PC-3 (cell line): ENCODE measurements at regions not wholly inside any gene's neighbourhood (a gene's known extent, or its start where the extent isn't known, plus 50 kb on each side); places are given as distances from the start of the nearest gene placed in this dataset.
"Not testable (repeated sequence)": the region's sequence is repeated elsewhere in the genome, so short reads cannot be mapped to it uniquely, and the experiment has no call there.

Source experiments
- EZH2 ChIP-seq: fragments of 300-600 bp; sonication (generic); IDR thresholded peaks from one replicate; pipeline ENCODE4 v1.6.1; 2017; ENCODE audit warnings: antibody characterized with exemption, mild to moderate bottlenecking, low read length; ENCODE audit not compliant: unreplicated experiment
- EZH2phosphoT487 ChIP-seq: fragments of 300-600 bp; sonication (generic); IDR thresholded peaks from 2 replicates; pipeline ENCODE4 v1.6.1; 2018; ENCODE audit warnings: mild to moderate bottlenecking, antibody characterized with exemption, low read length, borderline replicate concordance
- TF ChIP-seq, protein P1 (sequence below): fragments of 300-600 bp; sonication (generic); conservative IDR thresholded peaks from 2 replicates; pipeline ENCODE4 v1.5.1; 2017; ENCODE audit warnings: antibody characterized with exemption, low read depth, mild to moderate bottlenecking, low read length

DNA sequence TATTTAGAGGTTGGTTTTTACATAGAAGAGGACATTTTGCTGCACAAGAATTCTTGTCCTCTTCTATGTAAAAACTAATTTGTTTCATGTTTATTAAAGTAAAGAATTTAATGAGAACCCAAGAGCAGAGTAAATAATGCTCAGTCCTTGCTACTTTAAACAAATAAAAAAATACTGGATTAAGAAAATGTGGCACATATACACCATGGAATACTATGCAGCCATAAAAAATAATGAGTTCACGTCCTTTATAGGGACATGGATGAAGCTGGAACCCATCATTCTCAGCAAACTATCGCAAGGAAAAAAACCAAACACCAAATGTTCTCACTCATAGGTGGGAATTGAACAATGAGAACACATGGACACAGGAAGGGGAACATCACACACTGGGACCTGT lies 643.6 kb downstream of the NR2F1-AS1 start:
- TF ChIP-seq EZH2phosphoT487, EZH2: not testable (repeated sequence)
- TF ChIP-seq, protein P1, sequence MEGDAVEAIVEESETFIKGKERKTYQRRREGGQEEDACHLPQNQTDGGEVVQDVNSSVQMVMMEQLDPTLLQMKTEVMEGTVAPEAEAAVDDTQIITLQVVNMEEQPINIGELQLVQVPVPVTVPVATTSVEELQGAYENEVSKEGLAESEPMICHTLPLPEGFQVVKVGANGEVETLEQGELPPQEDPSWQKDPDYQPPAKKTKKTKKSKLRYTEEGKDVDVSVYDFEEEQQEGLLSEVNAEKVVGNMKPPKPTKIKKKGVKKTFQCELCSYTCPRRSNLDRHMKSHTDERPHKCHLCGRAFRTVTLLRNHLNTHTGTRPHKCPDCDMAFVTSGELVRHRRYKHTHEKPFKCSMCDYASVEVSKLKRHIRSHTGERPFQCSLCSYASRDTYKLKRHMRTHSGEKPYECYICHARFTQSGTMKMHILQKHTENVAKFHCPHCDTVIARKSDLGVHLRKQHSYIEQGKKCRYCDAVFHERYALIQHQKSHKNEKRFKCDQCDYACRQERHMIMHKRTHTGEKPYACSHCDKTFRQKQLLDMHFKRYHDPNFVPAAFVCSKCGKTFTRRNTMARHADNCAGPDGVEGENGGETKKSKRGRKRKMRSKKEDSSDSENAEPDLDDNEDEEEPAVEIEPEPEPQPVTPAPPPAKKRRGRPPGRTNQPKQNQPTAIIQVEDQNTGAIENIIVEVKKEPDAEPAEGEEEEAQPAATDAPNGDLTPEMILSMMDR = not testable (repeated sequence)
